HS-5 (cell line): ENCODE measurements at regions not wholly inside any gene's neighbourhood (a gene's known extent, or its start where the extent isn't known, plus 50 kb on each side); places are given as distances from the start of the nearest gene placed in this dataset.
"Not testable (repeated sequence)": the region's sequence is repeated elsewhere in the genome, so short reads cannot be mapped to it uniquely, and the experiment has no call there.

Experiments
- DNase-seq: peaks from one replicate; pipeline ENCODE4 v3.0.0-alpha.2; 2012; ENCODE audit warnings: low read depth

- no peak for DNase-seq
Observed at GRCh38 chr6:94902974-94903628, 674.2 kb upstream of the MANEA start.

DNA sequence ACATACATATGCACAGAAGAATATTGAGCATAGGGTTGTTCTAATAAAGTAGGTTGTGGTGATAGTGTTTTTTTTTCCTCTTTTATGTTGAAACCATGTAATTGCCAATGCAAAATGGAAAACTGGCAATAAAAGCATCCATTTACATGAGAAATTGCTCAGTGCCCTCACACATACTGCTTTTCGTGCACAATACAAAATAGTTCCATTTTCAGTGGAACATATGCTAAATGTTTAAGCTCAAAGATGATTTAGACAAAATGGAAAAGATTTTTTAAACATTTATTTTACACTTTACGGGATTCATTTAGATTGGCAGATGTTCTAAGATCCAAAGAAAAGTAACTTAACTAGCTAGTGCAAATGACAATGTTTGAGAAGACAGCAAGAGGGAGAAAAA, 678.1 kb upstream of the MANEA start:
- no peak for DNase-seq

DNA sequence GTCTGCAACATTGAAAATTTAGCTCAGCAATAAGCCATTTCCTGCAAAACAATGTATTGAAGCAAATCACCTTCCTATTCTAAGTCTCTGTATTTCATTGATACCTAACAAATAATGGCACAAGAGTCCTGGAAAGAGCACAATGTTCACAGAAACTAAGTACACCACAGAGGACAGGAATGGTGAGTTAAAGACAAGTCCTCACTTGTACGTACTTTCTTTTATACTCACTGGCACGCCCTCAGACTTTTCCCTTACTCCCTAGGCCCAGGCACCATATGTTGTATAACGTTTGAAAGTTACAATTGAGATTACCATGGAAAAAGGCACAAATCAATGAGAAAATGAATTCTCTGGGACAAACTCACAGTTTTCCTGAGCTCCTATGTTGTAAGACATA, 683.0 kb upstream of the MANEA start:
- DNase-seq, result no peak

GRCh38 chr6:94893327-94893726, 684.0 kb upstream of the MANEA start:
- no peak for DNase-seq

DNA sequence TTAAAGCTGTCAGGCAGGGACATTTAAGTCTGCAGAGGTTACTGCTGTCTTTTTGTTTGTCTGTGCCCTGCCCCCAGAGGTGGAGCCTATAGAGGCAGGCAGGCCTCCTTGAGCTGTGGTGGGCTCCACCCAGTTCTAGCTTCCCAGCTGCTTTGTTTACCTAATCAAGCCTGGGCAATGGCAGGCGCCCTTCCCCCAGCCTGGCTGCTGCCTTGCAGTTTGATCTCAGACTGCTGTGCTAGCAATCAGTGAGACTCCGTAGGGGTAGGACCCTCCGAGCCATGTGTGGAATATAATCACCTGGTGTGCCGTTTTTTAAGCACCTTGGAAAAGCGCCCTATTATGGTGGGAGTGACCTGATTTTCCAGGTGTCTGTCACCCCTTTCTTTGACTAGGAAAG, 703.5 kb upstream of the MANEA start:
- not testable (repeated sequence) for DNase-seq

DNA sequence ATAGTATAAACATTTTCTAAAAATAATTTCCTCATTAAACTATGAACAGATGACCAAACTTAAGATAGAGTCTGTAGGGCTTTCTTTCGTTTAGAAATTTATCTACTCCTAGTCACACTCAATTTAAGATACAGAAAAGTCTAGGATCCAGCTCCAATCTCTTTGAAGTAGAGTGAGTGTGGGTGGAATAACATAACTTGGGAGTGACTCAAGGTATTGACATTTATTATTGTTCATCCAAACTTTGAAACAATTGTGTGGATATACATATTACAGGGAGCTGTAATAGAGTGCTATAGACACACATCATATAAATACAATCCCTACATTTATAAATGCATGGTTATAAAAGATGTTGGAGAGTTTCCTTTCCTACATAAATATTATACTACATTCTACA, 715.2 kb upstream of the MANEA start:
- DNase-seq, result no peak

DNA sequence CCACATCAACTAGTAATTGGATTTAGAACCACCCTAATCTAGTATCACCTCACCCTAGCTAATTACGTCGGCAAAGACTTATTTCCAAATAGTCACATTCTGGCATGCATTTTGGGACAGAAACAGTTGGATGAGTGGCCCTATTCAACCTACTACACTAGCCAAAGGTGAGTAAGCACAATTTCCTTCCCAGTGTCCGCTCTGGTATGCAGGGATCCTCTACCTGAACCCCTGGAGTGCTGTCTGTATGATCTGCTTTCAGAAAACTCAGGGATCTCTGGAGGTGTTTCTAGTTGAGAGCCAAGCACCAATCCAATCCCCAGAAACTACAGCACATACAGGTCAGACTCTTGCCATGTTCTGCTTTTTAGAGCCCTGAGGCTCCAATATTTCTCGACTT, 717.4 kb upstream of the MANEA start:
- DNase-seq, result no peak

DNA sequence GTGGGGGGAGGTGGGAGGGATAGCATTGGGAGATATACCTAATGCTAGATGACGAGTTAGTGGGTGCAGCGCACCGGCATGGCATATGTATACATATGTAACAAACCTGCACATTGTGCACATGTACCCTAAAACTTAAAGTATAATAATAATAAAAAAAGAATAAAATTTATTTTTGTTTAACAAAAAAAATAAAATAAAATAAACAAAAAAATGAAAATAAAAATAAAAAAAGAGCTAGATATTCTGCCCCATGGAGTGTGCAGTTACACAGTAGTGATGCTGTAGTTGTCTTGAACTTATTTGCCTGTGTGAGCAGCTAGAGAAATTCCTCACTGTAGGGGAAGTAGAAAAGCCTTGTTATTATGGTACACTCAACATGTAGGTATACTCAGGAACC, 720.3 kb upstream of the MANEA start:
- not testable (repeated sequence) for DNase-seq

GRCh38 chr6:94851329-94851728, 726.0 kb upstream of the MANEA start:
- not testable (repeated sequence) for DNase-seq

DNA sequence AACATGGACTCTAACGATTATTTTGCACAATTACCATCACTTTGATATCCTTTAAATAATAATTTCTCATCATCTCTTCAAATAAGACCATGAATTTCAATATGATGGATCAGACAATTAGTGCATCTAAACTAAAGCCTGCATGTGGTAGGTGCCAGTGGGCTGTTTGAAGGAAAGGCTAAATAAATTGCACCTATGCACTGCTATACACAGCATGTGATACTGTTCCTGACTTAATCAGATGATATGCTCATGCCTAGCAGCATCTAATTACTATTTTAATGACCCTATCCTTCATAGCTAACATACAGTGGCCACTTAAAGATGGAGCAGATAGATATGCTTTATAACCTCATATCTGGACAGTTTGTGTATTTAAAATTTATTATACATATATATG, 731.6 kb upstream of the MANEA start:
- DNase-seq, result no peak

GRCh38 chr6:94835264-94835663, 742.1 kb upstream of the MANEA start:
- no peak for DNase-seq

DNA sequence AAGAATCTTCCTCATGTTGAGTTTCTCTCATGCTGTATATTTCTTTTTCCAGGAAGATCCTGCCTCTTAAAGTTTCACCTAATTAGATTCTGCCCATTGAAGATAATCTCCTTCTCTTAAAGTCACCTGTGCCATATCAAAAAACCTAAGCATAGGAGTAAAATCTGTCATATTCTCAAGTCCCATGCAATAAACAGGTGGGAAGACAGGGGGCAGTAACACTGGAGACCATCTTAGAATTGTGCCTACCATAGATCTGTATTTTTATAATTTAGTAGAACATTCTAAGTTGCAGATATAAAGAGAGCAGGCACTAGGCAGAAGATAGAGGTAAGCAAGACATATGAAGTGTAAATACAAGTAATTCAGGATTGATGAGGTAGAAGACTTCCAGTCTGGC, 763.5 kb upstream of the MANEA start:
- no peak for DNase-seq

DNA sequence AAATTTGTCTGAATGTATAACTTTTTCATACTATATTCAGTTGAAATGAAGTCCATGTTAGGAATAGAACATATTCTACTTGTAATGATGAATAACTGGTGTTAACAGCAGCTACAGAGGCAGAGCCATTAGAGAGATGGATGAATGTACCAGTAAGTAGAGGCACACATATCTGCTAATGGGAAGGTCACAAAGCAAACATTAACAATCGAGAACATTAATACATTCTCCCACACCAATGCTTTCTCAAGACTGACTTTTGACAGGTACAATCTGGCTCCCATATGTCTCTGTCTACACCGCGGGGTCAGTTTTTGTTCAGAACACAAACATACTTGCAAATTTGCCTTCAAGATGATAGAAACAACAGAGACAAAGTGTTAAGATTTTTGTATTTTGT, 776.0 kb upstream of the MANEA start:
- no peak for DNase-seq

DNA sequence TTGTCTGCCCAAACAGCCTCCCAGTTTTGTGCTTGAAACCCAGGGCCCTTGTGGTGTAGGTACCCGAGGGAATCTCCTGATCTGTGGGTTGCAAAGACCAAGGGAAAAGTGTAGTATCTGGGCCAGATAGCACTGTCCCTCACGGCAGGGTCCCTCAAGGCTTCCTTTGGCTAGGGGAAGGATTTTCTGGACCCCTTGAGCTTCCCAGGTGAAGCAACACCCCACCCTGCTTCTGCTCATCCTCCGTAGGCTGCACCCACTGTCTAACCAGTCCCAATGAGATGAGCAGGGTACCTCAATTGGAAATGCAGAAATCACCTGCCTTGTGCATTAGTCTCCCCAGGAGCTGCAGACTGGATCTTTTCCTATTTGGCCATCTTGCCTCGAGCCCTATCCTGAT, 791.8 kb upstream of the MANEA start:
- no peak for DNase-seq

- DNase-seq, result not testable (repeated sequence)
Observed at GRCh38 chr6:94785081-94785480, 792.3 kb upstream of the MANEA start.

DNA sequence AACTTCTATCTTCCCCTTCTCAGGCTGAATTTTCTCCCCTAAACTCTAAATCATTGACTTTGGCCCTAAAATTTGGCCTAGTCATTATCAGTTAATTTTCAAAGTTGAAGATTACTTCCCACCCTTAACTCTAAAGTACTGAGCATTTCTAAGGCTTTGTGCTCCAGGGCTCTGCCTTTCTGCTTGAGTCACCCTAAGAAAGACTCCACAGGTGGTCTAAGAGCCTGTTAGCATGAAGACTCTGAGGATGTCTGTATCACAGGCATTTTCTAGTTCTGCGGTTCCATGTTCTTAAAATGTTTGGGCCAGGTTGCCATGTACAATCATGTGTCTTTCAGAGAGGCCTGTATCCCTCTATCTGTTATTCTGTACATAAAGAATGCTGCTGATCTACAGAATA, 808.1 kb upstream of the MANEA start:
- DNase-seq, result no peak

DNA sequence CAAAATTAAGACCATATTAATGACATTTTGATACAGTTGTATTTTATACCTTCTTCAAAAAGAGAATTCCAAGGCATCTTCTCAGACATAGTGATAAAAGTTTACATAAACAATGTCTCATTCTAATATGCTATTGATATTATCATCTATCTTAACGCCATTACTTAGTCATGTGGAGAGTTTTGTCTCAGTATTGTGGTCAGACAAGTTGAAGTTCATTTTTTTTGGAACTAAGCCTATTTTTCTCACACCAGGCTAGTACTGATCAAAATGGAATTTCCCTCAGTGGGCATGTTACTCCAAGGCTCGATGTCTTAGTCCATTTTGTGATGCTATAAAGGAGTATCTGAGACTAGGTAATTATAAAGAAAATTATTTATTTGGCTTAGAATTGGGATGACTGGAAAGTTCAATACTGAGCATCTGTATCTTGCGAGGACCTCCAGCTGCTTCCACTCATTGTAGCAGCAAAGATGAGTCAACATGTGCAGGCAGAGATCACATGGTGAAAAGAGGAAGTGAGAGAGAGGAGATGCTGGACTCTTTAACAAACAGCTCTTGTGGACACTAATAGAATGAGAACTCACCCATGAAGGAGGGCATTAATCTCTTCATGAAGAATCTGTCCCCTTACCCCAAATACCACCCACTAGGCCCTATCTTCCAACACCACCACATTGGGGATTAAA, 825.5 kb upstream of the MANEA start:
- no peak for DNase-seq

DNA sequence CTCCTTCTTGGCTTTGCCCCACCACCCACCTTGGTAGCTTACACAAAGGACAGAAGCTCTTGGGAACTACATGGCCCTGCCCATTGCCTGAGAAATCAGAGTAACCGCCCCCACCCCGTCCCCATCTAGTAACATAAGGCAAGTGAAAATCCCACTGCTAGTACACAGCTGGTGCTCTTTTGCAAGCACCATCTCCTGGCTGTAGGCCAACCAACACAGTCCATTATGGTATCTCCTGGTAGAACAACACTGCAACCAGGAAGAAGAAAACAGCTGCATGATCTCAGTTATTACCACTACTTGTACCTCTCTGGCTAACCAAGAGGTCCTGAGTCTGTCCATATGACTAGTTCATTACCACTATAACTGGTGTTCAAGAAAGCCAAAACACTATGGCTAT, 841.1 kb upstream of the MANEA start:
- DNase-seq, result no peak

DNA sequence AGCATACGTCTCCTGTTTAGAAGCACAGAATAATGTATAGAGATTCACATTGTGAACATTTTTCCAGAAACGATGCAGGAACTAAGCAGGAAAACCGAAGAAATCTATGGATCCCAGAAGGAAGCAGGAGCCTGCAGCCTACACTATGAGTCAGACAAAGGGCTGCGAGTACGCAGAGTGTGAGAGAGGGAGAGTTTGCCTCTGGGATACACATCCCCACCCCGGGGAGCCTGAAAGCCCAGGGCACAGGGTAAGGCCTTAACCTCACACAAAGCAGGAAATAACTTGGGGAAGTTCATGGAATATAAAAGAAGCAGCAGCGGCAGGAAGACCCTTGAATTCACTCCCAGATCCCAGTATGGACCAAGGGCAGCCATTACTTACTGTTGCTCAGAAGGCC, 842.1 kb upstream of the MANEA start:
- DNase-seq, result no peak

GRCh38 chr6:94734751-94735150, 842.6 kb upstream of the MANEA start:
- DNase-seq, result no peak

GRCh38 chr6:94733066-94733465, 844.3 kb upstream of the MANEA start:
- DNase-seq, result no peak

- DNase-seq, result no peak
Observed at GRCh38 chr6:94727710-94728109, 849.6 kb upstream of the MANEA start.

DNA sequence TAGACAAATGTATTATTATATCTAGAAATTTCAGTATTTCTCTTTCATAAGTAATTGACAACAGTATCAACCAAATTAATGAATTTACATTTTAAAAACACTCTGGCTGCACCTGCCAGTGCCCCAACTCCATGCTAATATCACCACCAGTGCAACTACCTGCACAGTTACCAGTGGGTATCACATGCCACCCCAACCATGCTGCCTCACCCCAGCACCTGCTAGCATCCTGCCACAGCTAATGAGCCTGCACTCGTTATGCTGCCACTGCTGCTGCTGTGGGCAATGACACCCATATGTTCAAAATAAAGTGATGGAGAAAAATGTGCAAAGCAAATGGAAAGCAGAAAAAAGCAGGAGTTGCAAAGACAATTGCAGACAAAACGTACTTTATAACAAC, 855.9 kb upstream of the MANEA start:
- DNase-seq, result no peak

DNA sequence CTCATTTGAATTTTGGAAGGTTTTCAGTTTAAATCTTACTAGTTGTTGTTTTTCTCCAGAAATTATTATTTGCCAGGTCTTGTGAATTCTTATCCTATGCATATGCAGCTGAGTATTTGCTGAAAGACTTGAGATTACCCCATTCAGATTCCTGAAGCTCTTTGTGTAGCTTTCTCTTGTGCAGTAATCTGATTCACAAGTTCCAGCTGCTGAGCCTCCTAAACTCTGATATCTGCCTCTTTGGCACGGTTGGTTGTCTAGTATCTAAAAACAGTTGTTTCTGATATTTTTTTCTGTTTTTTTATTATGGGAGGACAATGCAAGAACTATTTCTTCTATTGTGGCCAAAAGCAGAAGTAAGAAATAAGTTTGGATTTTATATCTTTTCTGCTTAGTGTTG, 863.9 kb upstream of the MANEA start:
- no peak for DNase-seq
